ENCODE measurements at regions not wholly inside any gene's neighbourhood (a gene's known extent, or its start where the extent isn't known, plus 50 kb on each side); places are given as distances from the start of the nearest gene placed in this dataset.

- Mint-ChIP-seq H3K9me3 (no peaks in the 10 kb centered on the region), H3K27me3 (no peaks in the 10 kb centered on the region), H3K36me3 (peaks cover 47% of the 10 kb centered on the region), H3K4me3 (peak overlapping the region; percentile 62), H3K27ac (peak overlapping the region; percentile 86), H3K4me1 (ENCODE audit: low read depth) (peaks cover 97% of the 10 kb centered on the region)
- CTCF ChIA-PET, result interaction anchor here (1.2 to 7.7 kb wide), 2 partner anchors 42 to 71 kb away, joined by 3 to 60 read pairs; no protein-coding TSS in a partner anchor
- intact Hi-C loops (cut with micrococcal nuclease), result loop anchor here (10.0 kb wide), 1 partner anchor 374 kb away; no protein-coding TSS in a partner anchor
- POLR2A ChIA-PET, result interaction anchor here (1.2 to 5.9 kb wide), 3 partner anchors 11 to 30 kb away, joined by 3 to 114 read pairs (median 25); no protein-coding TSS in a partner anchor
- DNase-seq, result no peak
These were observed 330.3 kb downstream of the SEC14L1 start for GRCh38 chr17:77470800-77471733.

GRCh38 chr17:77471984-77472461 lies 331.3 kb downstream of the SEC14L1 start:
- ChIA-PET CTCF (interaction anchor here (0.9 to 7.7 kb wide), 18 partner anchors 12 to 147 kb away, joined by 3 to 60 read pairs (median 5); no protein-coding TSS in a partner anchor), POLR2A (interaction anchor here (0.9 to 5.9 kb wide), 5 partner anchors 12 to 140 kb away, joined by 3 to 114 read pairs (median 29); no protein-coding TSS in a partner anchor)
- Mint-ChIP-seq H3K4me3 (peak overlapping the region; percentile 62), H3K36me3 (peaks cover 45% of the 10 kb centered on the region), H3K9me3 (no peaks in the 10 kb centered on the region), H3K27ac (peak overlapping the region; percentile 86), H3K4me1 (ENCODE audit: low read depth) (peaks cover 97% of the 10 kb centered on the region), H3K27me3 (no peaks in the 10 kb centered on the region)
- intact Hi-C loops (cut with micrococcal nuclease), result loop anchor here (1.0 to 10.0 kb wide), 4 partner anchors 12 to 373 kb away; no protein-coding TSS in a partner anchor
- peak; percentile 32 for DNase-seq

GRCh38 chr17:77472468-77473310 lies 331.9 kb downstream of the SEC14L1 start:
- H3K4me1 Mint-ChIP-seq (ENCODE audit: low read depth), result peaks cover 99% of the 10 kb centered on the region
- H3K36me3 Mint-ChIP-seq, result peaks cover 49% of the 10 kb centered on the region
- H3K4me3 Mint-ChIP-seq, result peak overlapping the region; percentile 62
- H3K27me3 Mint-ChIP-seq, result no peaks in the 10 kb centered on the region
- DNase-seq, result peak; percentile 66
- CTCF ChIA-PET, result interaction anchor here (0.9 to 7.7 kb wide), 21 partner anchors 11 to 148 kb away, joined by 3 to 60 read pairs (median 5); no protein-coding TSS in a partner anchor
- POLR2A ChIA-PET, result interaction anchor here (0.9 to 5.9 kb wide), 7 partner anchors 13 to 140 kb away, joined by 3 to 114 read pairs (median 25); no protein-coding TSS in a partner anchor
- H3K27ac Mint-ChIP-seq, result peak overlapping the region; percentile 86
- intact Hi-C loops (cut with micrococcal nuclease), result loop anchor here (1.0 to 10.0 kb wide), 4 partner anchors 12 to 372 kb away; no protein-coding TSS in a partner anchor
- no peaks in the 10 kb centered on the region for H3K9me3 Mint-ChIP-seq

- peak; percentile 76 for DNase-seq
- Mint-ChIP-seq H3K36me3 (peaks cover 43% of the 10 kb centered on the region), H3K4me1 (ENCODE audit: low read depth) (peaks cover 97% of the 10 kb centered on the region), H3K9me3 (no peaks in the 10 kb centered on the region), H3K27me3 (no peaks in the 10 kb centered on the region), H3K4me3 (peak overlapping the region; percentile 7), H3K27ac (peak overlapping the region; percentile 86)
- intact Hi-C loops (cut with micrococcal nuclease), result loop anchor here (2.0 to 10.0 kb wide), 3 partner anchors 29 to 371 kb away; no protein-coding TSS in a partner anchor
- CTCF ChIA-PET, result interaction anchor here (0.6 to 7.7 kb wide), 12 partner anchors 12 to 143 kb away, joined by 3 to 60 read pairs (median 12); no protein-coding TSS in a partner anchor
- POLR2A ChIA-PET, result interaction anchor here (1.2 to 5.9 kb wide), 9 partner anchors 8 to 99 kb away, joined by 4 to 114 read pairs (median 6); no protein-coding TSS in a partner anchor
These were observed 333.0 kb downstream of the SEC14L1 start for GRCh38 chr17:77473615-77474226.

- no peak for DNase-seq
- intact Hi-C loops (cut with micrococcal nuclease), result loop anchor here (10.0 kb wide), 1 partner anchor 370 kb away; no protein-coding TSS in a partner anchor
- no peaks in the 10 kb centered on the region for H3K27me3 Mint-ChIP-seq
- peak overlapping the region; percentile 7 for H3K4me3 Mint-ChIP-seq
- H3K27ac Mint-ChIP-seq, result peak overlapping the region; percentile 86
- ChIA-PET POLR2A (interaction anchor here (0.7 to 5.9 kb wide), 11 partner anchors 9 to 484 kb away, joined by 3 to 114 read pairs (median 5); partner anchors contain the start of gene TNRC6C), CTCF (interaction anchor here (0.8 to 7.7 kb wide), 10 partner anchors 12 to 539 kb away, joined by 3 to 60 read pairs (median 13); no protein-coding TSS in a partner anchor)
- peaks cover 38% of the 10 kb centered on the region for H3K36me3 Mint-ChIP-seq
- H3K9me3 Mint-ChIP-seq, result no peaks in the 10 kb centered on the region
- H3K4me1 Mint-ChIP-seq (ENCODE audit: low read depth), result peaks cover 97% of the 10 kb centered on the region
These were observed 333.7 kb downstream of the SEC14L1 start for GRCh38 chr17:77474292-77474988.

GRCh38 chr17:77475016-77475976 lies 334.5 kb downstream of the SEC14L1 start:
- H3K9me3 Mint-ChIP-seq, result no peaks in the 10 kb centered on the region
- no peaks in the 10 kb centered on the region for H3K27me3 Mint-ChIP-seq
- peak overlapping the region; percentile 86 for H3K27ac Mint-ChIP-seq
- CTCF ChIA-PET, result interaction anchor here (0.7 to 7.7 kb wide), 8 partner anchors 15 to 538 kb away, joined by 3 to 60 read pairs (median 12); no protein-coding TSS in a partner anchor
- POLR2A ChIA-PET, result interaction anchor here (0.7 to 5.9 kb wide), 11 partner anchors 10 to 483 kb away, joined by 3 to 114 read pairs (median 5); partner anchors contain the start of gene TNRC6C
- intact Hi-C loops (cut with micrococcal nuclease), result loop anchor here (10.0 kb wide), 1 partner anchor 370 kb away; no protein-coding TSS in a partner anchor
- peak; percentile 89 for DNase-seq
- H3K36me3 Mint-ChIP-seq, result peaks cover 31% of the 10 kb centered on the region
- H3K4me1 Mint-ChIP-seq (ENCODE audit: low read depth), result peaks cover 92% of the 10 kb centered on the region
- peak overlapping the region; percentile 45 for H3K4me3 Mint-ChIP-seq

GRCh38 chr17:77476006-77476405 lies 335.2 kb downstream of the SEC14L1 start:
- ChIA-PET POLR2A (interaction anchor here (1.6 to 5.9 kb wide), 4 partner anchors 16 to 100 kb away, joined by 5 to 114 read pairs (median 38); no protein-coding TSS in a partner anchor), CTCF (interaction anchor here (3.5 to 7.7 kb wide), 2 partner anchors 19 to 47 kb away, joined by 17 to 60 read pairs; no protein-coding TSS in a partner anchor)
- no peaks in the 10 kb centered on the region for H3K27me3 Mint-ChIP-seq
- DNase-seq, result no peak
- peaks cover 85% of the 10 kb centered on the region for H3K4me1 Mint-ChIP-seq (ENCODE audit: low read depth)
- H3K27ac Mint-ChIP-seq, result peak overlapping the region; percentile 13
- peaks cover 25% of the 10 kb centered on the region for H3K36me3 Mint-ChIP-seq
- intact Hi-C loops (cut with micrococcal nuclease), result loop anchor here (10.0 kb wide), 1 partner anchor 369 kb away; no protein-coding TSS in a partner anchor
- H3K9me3 Mint-ChIP-seq, result no peaks in the 10 kb centered on the region
- no peak overlapping the region for H3K4me3 Mint-ChIP-seq

GRCh38 chr17:77476498-77476897 lies 335.7 kb downstream of the SEC14L1 start:
- Mint-ChIP-seq H3K4me3 (no peak overlapping the region), H3K9me3 (no peaks in the 10 kb centered on the region), H3K27ac (no peak overlapping the region), H3K27me3 (no peaks in the 10 kb centered on the region), H3K36me3 (peaks cover 27% of the 10 kb centered on the region), H3K4me1 (ENCODE audit: low read depth) (peaks cover 82% of the 10 kb centered on the region)
- DNase-seq, result no peak
- intact Hi-C loops (cut with micrococcal nuclease), result loop anchor here (10.0 kb wide), 1 partner anchor 368 kb away; no protein-coding TSS in a partner anchor
- ChIA-PET CTCF (interaction anchor here (3.5 to 7.7 kb wide), 2 partner anchors 18 to 48 kb away, joined by 17 to 60 read pairs; no protein-coding TSS in a partner anchor), POLR2A (interaction anchor here (2.0 kb wide), 1 partner anchor 16 kb away, joined by 8 read pairs; no protein-coding TSS in a partner anchor)
